Smooth muscle cell (in vitro differentiated cells): ENCODE measurements at regions not wholly inside any gene's neighbourhood (a gene's known extent, or its start where the extent isn't known, plus 50 kb on each side); places are given as distances from the start of the nearest gene placed in this dataset.

ENCODE experiments used
- DNase-seq: peaks from one replicate; lab custom pipeline; 2025; ENCODE audit not compliant: unreplicated experiment; lab: John Stamatoyannopoulos, UW
- H2AFZ ChIP-seq: fragments of 200-600 bp; sonication (generic); 2 replicates; pipeline ENCODE4 v1.6.0; 2016; ENCODE audit warnings: antibody characterized with exemption, low read depth, mild to moderate bottlenecking
- H3F3A ChIP-seq: fragments of 200-600 bp; sonication (generic); 2 replicates; pipeline ENCODE4 v1.6.0; 2017; ENCODE audit warnings: antibody characterized with exemption, low read depth
- H3K27ac ChIP-seq: fragments of 200-600 bp; sonication (generic); 2 replicates; pipeline ENCODE4 v1.5.1; 2016; ENCODE audit warnings: low read depth, mild to moderate bottlenecking
- H3K27me3 ChIP-seq: fragments of 200-600 bp; sonication (generic); 2 replicates; pipeline ENCODE4 v1.6.1; 2016; ENCODE audit warnings: low read depth, mild to moderate bottlenecking
- H3K36me3 ChIP-seq: fragments of 200-600 bp; sonication (generic); 2 replicates; pipeline ENCODE4 v1.5.1; 2016; ENCODE audit warnings: low read depth
- H3K4me1 ChIP-seq: fragments of 200-600 bp; sonication (generic); 2 replicates; pipeline ENCODE4 v1.5.1; 2016; ENCODE audit warnings: low read depth
- H3K4me2 ChIP-seq: fragments of 200-600 bp; sonication (generic); 2 replicates; pipeline ENCODE4 v1.6.0; 2016; ENCODE audit warnings: mild to moderate bottlenecking
- H3K4me3 ChIP-seq: fragments of 200-600 bp; sonication (generic); 2 replicates; pipeline ENCODE4 v1.5.1; 2016; ENCODE audit warnings: mild to moderate bottlenecking
- H3K79me2 ChIP-seq: fragments of 200-600 bp; sonication (generic); 2 replicates; pipeline ENCODE4 v1.6.0; 2016; ENCODE audit warnings: low read depth, mild to moderate bottlenecking
- H3K9ac ChIP-seq: fragments of 200-600 bp; sonication (generic); 2 replicates; pipeline ENCODE4 v1.6.0; 2016; ENCODE audit warnings: low read depth
- H3K9me3 ChIP-seq: fragments of 200-600 bp; sonication (generic); replicated peaks from 2 replicates; pipeline ENCODE4 v1.5.1; 2016; ENCODE audit warnings: low read depth
- H4K20me1 ChIP-seq: fragments of 200-600 bp; sonication (generic); 2 replicates; pipeline ENCODE4 v1.6.0; 2016; ENCODE audit warnings: low read depth
- WGBS: methylation state at CpG from one replicate; pipeline ENCODE4 v1.1.7; 2016; ENCODE audit warnings: low lambda C conversion rate; 5-methylcytosine and 5-hydroxymethylcytosine counted together
- TF ChIP-seq, protein P1 (sequence below): fragments of 200-600 bp; sonication (generic); IDR thresholded peaks from 2 replicates; pipeline ENCODE4 v1.5.1; 2017; ENCODE audit warnings: borderline replicate concordance, mild to moderate bottlenecking, antibody characterized with exemption; ENCODE audit not compliant: insufficient read depth, poor library complexity, severe bottlenecking

DNA sequence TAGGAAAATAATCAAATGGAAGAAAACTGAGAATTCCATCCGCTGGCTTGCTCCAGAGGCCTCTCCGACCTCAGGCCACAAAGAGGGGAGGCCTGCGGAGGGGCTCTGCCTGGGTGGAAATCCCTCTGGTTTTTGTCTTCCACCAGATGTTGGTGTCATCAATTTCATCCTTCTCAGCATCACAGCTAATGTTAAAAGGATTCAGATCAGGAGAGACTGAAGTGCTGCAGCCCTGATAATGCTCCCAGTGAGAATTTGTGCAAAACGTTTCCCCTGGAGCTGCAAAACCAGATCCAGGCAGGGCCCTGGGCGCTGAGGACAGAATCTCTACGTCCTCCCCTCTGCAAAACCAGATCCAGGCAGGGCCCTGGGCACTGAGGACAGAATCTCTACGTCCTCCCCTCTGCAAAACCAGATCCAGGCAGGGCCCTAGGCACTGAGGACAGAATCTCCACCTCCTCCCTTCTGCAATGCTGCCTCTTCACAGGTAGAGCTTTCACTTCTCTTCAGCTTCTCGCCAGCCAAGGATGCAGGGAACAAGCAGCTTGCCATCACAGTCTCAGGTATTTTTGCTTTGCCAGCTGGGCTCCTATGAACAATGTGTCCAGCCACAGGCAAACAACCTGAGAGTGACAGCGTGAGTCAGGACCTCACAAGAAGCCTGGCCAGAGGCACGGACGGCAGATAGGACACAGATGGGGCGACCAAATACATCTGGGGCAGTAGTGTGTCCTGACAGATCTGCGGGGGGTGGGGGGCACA is 81.2 kb downstream of the TMEM18 start:
- no peaks in the 10 kb centered on the region for H3K9me3 ChIP-seq

DNA sequence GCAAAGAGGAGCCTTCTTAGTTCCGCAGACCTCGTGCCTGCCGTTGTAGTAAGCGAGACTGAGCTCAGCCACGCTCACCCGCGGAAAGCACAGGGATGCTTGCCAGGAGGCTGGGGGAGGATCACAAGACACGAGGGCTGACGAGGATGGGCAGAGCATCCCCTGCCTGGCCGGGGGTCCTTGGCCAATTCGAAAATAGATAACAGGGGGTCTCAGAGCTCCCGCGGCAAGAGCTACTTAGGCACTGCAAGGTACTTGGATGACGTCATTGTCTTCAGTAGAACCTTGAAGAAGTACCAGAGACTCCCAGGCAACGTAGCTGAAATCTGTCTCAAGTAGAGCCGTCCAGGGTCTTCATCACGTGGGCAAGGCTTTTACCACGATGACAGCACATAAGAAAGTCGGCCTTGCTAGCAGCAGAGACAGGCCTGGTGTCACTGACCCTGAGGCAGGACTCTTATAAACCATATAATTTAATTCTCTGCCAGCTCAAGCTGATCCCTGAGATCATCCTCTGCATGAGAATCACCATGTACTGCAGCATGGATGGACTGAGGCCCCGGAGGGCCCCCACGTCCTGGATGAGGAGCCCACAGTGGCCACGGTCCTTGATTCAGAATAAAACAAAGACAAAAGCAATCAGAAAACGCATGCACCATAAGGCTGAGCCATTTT is 81.9 kb downstream of the TMEM18 start:
- Histone ChIP-seq H3K9me3 (no peaks in the 10 kb centered on the region), H3K4me2 (no peak overlapping the region), H4K20me1 (no peaks in the 10 kb centered on the region), H3K27ac (no peak overlapping the region), H3K4me3 (no peak overlapping the region), H3K79me2 (no peaks in the 10 kb centered on the region), H2AFZ (no peak overlapping the region), H3K9ac (no peak overlapping the region), H3K27me3 (no peaks in the 10 kb centered on the region), H3K4me1 (no peaks in the 10 kb centered on the region), H3F3A (no peaks in the 10 kb centered on the region), H3K36me3 (no peaks in the 10 kb centered on the region)
- 93% methylated on average over 23 of the region's 23 CpGs for WGBS
- TF ChIP-seq, protein P1, sequence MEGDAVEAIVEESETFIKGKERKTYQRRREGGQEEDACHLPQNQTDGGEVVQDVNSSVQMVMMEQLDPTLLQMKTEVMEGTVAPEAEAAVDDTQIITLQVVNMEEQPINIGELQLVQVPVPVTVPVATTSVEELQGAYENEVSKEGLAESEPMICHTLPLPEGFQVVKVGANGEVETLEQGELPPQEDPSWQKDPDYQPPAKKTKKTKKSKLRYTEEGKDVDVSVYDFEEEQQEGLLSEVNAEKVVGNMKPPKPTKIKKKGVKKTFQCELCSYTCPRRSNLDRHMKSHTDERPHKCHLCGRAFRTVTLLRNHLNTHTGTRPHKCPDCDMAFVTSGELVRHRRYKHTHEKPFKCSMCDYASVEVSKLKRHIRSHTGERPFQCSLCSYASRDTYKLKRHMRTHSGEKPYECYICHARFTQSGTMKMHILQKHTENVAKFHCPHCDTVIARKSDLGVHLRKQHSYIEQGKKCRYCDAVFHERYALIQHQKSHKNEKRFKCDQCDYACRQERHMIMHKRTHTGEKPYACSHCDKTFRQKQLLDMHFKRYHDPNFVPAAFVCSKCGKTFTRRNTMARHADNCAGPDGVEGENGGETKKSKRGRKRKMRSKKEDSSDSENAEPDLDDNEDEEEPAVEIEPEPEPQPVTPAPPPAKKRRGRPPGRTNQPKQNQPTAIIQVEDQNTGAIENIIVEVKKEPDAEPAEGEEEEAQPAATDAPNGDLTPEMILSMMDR: no peak
- no peak for DNase-seq

More for the DNA sequence above, 81.2 kb downstream of the TMEM18 start:
- Histone ChIP-seq H3F3A (no peaks in the 10 kb centered on the region), H3K4me3 (no peak overlapping the region), H3K4me1 (no peaks in the 10 kb centered on the region), H2AFZ (no peak overlapping the region), H3K79me2 (no peaks in the 10 kb centered on the region), H3K36me3 (no peaks in the 10 kb centered on the region), H3K4me2 (no peak overlapping the region), H3K9ac (no peak overlapping the region), H4K20me1 (no peaks in the 10 kb centered on the region), H3K27me3 (no peaks in the 10 kb centered on the region), H3K27ac (no peak overlapping the region)
- WGBS: 75% methylated on average over 13 of the region's 13 CpGs
- TF ChIP-seq, protein P1: no peak
- no peak for DNase-seq

- Histone ChIP-seq H3K79me2 (no peaks in the 10 kb centered on the region), H3K9ac (no peak overlapping the region), H3K4me2 (no peak overlapping the region), H3K4me1 (no peaks in the 10 kb centered on the region), H2AFZ (no peak overlapping the region), H4K20me1 (no peaks in the 10 kb centered on the region), H3K27me3 (no peaks in the 10 kb centered on the region), H3K27ac (no peak overlapping the region), H3K4me3 (no peak overlapping the region), H3F3A (no peaks in the 10 kb centered on the region), H3K9me3 (no peaks in the 10 kb centered on the region), H3K36me3 (no peaks in the 10 kb centered on the region)
- 93% methylated on average over 21 of the region's 21 CpGs for WGBS
- DNase-seq: no peak
- TF ChIP-seq, protein P1: no peak
Observed at GRCh38 chr2:594297-594949, 82.8 kb downstream of the TMEM18 start.
